GM12873 (cell line): ENCODE measurements at regions not wholly inside any gene's neighbourhood (a gene's known extent, or its start where the extent isn't known, plus 50 kb on each side); places are given as distances from the start of the nearest gene placed in this dataset.

Source experiments
- TF ChIP-seq, protein P1 (sequence below): IDR thresholded peaks from 2 replicates; pipeline ENCODE4 v1.5.1; 2012; ENCODE audit warnings: low read depth, mild to moderate bottlenecking, moderate library complexity, low read length, control low read depth; ENCODE audit not compliant: insufficient read depth; ENCODE audit errors: missing control alignments

DNA sequence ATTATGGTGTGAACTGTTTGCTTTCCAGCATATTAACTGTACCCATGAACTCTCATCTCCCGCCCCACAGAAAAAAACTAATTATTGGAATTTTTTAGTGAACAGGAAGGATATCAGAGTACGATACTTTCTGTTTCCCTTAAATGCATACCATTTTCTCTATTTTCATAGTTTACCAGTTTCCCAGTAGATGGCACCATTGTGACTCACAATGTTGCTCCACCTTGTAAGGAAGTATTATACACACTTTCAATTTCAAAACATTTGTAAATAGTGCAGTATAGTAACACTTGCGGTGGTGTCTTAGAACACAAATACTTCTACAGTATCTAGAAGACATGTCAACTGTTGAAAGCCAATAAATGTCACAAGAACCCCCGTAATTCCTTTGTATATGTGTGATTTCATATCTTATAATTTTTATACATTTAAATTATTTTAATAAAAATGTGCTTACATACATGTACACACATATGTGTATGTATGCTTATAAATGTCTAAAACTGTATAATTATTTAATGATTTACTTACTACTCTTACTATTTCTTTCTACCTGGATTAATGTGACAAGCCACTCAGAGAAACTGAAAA lies 167.3 kb downstream of the SLIT2 start:
- TF ChIP-seq, protein P1, sequence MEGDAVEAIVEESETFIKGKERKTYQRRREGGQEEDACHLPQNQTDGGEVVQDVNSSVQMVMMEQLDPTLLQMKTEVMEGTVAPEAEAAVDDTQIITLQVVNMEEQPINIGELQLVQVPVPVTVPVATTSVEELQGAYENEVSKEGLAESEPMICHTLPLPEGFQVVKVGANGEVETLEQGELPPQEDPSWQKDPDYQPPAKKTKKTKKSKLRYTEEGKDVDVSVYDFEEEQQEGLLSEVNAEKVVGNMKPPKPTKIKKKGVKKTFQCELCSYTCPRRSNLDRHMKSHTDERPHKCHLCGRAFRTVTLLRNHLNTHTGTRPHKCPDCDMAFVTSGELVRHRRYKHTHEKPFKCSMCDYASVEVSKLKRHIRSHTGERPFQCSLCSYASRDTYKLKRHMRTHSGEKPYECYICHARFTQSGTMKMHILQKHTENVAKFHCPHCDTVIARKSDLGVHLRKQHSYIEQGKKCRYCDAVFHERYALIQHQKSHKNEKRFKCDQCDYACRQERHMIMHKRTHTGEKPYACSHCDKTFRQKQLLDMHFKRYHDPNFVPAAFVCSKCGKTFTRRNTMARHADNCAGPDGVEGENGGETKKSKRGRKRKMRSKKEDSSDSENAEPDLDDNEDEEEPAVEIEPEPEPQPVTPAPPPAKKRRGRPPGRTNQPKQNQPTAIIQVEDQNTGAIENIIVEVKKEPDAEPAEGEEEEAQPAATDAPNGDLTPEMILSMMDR = peak; percentile 56

DNA sequence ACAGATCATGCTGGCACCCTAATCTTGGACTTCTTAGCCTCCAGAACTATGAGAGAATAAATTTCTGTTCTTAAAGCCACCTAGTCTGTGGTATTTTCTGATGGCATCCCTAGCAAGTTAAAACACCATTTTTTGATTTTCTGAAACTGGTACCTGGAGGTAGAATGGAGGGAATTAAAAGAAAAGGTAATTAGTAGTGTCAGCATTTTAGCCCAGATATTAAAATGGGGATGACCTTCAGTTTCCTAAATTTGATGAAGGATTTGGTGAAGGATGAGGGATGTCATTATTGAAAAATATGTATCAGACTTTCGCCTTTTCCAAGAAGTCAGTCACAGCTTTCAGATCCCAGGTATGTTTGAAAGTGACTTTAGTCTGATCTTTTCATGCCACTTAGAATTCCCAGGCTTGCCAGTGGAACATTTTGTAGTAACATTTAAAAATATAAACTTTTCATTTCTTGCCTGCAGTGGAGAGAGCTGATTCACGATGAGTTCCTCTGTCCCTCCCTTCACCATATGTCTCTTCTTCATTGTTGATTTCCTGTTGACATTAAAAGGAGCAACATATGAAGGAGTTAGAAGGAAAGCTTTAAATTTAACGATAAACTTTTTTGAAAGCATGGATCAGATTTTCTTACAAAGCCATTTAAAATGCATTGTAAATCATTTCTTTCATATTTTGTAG lies 169.4 kb downstream of the SLIT2 start:
- TF ChIP-seq, protein P1 = no peak

DNA sequence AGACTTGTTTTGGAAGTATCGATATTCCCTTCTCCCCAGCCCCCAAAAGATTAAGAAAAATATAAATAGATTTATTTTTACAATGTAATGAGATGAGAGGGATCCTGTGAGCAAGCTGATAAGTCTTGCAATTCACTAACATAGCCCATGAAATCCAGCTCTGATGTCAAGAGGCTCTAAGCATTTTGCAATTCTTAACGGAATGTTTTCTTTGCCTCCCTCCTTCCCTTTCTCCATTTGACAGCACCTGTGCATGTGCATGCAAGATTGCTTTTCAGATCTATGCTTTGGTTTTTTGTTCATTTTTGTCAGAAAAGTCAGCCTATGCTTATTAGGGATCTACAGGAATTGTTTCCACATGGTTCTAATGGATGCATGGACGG lies 169.9 kb downstream of the SLIT2 start:
- TF ChIP-seq, protein P1 = no peak

DNA sequence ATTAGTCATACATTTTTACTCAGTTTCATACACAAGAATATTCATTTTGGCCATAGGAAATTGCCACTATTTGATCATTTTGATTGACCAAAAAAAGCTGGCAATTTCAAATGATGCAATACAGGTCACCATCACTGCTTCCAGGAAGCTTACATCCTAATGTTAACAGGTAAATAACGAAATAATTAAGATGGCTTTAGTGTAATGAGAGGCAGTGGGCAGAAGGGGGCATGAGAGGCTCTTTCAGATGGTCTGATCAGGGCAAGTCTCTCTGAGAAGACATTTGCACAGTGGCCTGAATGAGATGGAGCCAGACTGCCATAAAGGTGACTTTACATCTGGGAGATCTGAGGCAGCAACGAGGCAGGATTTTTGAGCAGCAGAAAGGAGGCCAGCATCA lies 170.7 kb downstream of the SLIT2 start:
- TF ChIP-seq, protein P1 = peak; percentile 68

DNA sequence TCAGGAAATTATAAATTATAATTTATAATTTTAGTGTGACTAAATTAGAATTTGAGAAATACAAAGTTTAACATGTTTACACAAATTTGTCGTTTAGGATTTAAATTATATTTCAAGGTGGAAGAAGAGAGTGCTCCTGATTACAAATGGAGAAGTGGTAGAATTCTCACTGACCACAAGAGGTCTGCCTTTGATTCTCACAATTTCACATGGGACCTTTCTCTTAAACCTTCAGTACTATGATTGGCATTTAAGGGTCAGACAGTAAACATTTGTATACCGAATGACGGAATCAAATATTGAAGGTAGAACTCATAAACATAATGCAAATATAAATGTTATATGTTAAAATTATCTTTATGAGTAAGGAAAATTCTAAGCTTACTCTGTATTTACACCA lies 171.7 kb downstream of the SLIT2 start:
- TF ChIP-seq, protein P1 = no peak

DNA sequence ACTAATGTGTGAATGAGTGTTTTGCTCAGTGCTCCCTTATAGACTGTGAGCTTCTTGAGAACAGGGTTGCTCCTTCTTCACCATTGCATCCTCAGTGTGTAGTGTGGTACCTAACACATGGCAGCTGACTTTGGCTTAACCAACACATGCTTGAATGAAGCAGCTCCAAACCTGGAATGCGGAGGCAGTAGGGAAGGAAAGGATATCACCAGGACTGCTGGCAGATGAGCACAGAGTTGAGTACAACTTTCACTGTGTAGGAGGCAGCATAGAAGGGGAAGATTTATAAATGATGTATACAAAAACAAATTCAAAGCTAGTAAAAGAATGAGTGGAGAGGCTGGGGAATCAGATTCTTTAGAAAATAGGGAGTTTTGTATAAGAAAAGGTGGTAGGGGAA lies 174.3 kb downstream of the SLIT2 start:
- TF ChIP-seq, protein P1 = no peak

DNA sequence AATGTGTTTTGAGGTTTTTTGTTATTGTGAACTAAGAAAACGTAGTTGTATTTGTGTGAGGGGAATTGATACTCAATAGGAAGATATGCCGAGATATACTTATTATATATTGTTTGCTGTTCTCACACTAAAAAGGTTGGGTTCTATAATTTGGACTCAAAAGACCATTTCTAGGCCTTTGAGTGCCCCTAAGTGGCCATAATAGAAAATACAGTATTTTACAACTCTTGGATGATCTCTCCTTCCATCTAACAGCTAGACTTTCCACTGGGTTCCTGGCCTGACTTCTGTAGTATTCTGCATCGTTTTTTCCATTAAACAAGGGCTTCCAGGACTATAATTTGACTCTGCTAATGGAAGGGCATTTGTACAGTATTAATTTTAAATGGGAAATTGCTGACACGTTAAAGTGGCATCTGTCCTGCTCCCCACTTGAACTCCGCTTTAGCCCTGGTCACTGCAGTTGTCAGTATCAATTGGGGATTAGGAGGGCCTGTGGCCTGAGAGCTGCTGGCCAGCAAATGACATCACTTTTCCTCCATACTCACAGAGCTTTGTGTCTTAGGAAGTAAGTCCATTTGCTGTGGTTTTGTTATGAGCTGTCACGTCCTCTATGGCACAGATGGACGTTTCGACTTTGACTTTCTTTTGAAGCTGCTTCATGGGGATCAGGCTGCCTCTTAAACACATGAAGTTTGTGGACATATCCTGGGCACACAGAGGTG lies 176.9 kb downstream of the SLIT2 start:
- TF ChIP-seq, protein P1 = peak; percentile 34
